ENCODE measurements at regions not wholly inside any gene's neighbourhood (a gene's known extent, or its start where the extent isn't known, plus 50 kb on each side); places are given as distances from the start of the nearest gene placed in this dataset.
"Not testable (repeated sequence)": the region's sequence is repeated elsewhere in the genome, so short reads cannot be mapped to it uniquely, and the experiment has no call there.

DNA sequence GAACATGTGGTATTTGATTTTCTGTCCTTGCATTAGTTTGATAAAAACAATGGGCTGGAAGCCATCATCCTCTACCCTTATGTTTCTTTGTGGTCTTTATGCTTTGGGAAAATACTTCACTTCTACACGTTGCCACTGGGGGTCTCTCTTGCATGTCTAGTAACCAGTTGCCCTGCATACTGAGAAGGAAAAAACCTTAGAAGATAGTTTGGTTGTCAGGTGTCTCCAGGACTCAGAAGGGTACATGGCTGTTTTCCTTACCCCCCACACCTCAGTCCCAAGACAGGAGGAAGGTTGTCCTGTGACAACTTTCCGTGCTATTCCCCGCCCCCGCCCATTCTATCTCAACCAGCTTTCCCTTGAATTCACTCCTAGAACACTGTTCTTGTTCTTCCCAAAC lies 62.1 kb upstream of the LANCL3 start:
- TF ChIP-seq, protein P1, sequence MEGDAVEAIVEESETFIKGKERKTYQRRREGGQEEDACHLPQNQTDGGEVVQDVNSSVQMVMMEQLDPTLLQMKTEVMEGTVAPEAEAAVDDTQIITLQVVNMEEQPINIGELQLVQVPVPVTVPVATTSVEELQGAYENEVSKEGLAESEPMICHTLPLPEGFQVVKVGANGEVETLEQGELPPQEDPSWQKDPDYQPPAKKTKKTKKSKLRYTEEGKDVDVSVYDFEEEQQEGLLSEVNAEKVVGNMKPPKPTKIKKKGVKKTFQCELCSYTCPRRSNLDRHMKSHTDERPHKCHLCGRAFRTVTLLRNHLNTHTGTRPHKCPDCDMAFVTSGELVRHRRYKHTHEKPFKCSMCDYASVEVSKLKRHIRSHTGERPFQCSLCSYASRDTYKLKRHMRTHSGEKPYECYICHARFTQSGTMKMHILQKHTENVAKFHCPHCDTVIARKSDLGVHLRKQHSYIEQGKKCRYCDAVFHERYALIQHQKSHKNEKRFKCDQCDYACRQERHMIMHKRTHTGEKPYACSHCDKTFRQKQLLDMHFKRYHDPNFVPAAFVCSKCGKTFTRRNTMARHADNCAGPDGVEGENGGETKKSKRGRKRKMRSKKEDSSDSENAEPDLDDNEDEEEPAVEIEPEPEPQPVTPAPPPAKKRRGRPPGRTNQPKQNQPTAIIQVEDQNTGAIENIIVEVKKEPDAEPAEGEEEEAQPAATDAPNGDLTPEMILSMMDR (conservative IDR thresholded peaks at IDR 0.05; ENCODE audit: control insufficient read depth, insufficient read depth, low read depth, low read length) = peak; percentile 25
- DNase-seq (ENCODE audit: low read depth) = peak; percentile 3
- no peak overlapping the region for H3K4me3 ChIP-seq (ENCODE audit: control insufficient read depth, low read depth, low read length)

DNA sequence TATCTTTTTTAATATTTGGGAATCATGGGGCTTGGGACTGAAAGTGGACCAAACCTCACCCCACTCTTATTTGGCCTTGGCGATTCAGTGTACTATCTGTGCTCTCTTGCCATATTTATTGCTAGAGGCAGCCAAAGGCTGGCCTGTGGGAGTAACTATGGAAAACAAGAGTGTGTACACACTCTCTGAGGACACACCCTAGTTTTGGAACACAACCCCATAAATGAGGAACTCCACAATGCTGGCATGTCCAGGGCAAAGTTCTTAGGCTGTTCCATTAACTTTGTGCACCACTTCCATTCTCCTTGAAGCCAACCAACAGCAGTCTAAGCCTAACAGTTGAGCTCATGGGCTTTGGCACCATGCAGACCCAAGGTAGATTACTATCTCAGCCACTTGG lies 54.9 kb upstream of the LANCL3 start:
- H3K4me3 ChIP-seq (ENCODE audit: control insufficient read depth, low read depth, low read length); DNase-seq (ENCODE audit: low read depth): not testable (repeated sequence)

DNA sequence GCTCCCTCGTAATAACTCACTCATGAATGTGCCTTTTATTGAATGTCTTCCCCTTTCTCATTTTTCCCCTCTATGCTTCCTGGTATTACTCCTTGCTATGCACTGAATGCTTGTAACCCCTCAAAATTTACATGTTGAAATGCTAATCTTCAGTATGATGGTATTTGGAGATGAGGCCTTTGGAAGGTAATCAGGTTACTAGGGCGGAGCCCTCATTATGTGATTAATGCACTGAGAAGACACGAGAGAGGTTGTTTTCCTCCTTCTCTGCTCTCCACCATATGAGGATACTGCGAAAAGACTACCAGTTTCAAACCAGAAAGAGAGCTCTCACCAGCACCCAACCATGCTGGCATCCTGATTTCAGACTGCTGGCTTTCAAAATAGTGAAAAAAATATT lies 52.2 kb upstream of the LANCL3 start:
- H3K4me3 ChIP-seq (ENCODE audit: control insufficient read depth, low read depth, low read length); DNase-seq (ENCODE audit: low read depth): not testable (repeated sequence)

DNA sequence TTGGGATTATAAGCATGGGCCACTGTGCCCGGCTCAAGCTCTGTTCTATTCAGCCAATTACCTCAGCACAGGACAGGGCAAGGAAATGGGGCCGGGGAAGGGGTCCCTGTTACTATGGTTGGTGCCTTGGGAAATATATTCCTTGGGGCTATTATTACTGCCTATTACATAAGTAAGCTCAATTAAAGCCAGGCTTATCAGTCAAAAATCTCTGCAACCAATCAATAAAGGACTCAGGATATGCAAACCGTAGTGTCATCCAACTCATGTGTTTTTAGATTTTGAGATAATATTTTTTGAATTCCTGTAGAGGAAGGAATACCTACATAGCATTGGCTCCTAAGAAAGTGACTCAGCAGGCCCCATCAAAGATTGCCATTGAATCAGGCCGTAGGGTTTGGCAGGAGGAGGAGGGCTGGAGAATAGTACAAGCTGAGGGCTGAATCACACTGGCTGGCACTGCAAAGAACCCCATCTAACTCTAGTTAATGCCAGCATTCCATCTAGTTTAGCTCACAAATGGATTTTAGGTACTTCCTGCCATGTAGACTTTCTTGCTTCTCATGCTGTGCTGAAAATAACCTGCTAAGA lies 50.5 kb upstream of the LANCL3 start:
- peak; percentile 0 for DNase-seq (ENCODE audit: low read depth)
- H3K4me3 ChIP-seq (ENCODE audit: control insufficient read depth, low read depth, low read length) = not testable (repeated sequence)

Measured in fibroblast of mammary gland (primary cell).